ENCODE measurements at regions not wholly inside any gene's neighbourhood (a gene's known extent, or its start where the extent isn't known, plus 50 kb on each side); places are given as distances from the start of the nearest gene placed in this dataset.

- TF ChIP-seq REST (IDR thresholded peaks at IDR 0.05; ENCODE audit: unreplicated experiment) (no peak), ETS1 (IDR thresholded peaks at IDR 0.05) (no peak), ZNF462 (CRISPR knock-in tag; IDR thresholded peaks at IDR 0.05) (no peak)
These were observed 179.2 kb upstream of the C14orf180 start (continued) for GRCh38 chr14:104400355-104400754.

- no peak overlapping the region for H2AFZ ChIP-seq
- Mint-ChIP-seq H3K27ac (no peak overlapping the region), H3K36me3 (ENCODE audit: low read depth) (peaks cover 25% of the 10 kb centered on the region), H3K9me3 (peaks cover 30% of the 10 kb centered on the region), H3K27me3 (ENCODE audit: insufficient read depth, low read depth, poor library complexity) (peaks cover 8% of the 10 kb centered on the region), H3K4me3 (no peak overlapping the region), H3K4me1 (peaks cover 19% of the 10 kb centered on the region)
- ATAC-seq (no peak), DNase-seq (ENCODE audit: low spot score) (no peak)
- no peaks in the 10 kb centered on the region for H3K27me3 ChIP-seq (ENCODE audit: insufficient read depth)
- H3F3A ChIP-seq (replicated peaks; ENCODE audit: low read depth): no peaks in the 10 kb centered on the region
- peaks cover 9% of the 10 kb centered on the region; the same call in 1 of the 2 replicates for H3K4me1 ChIP-seq (ENCODE audit: insufficient read depth)
- H3K36me3 ChIP-seq (ENCODE audit: insufficient read depth): no peaks in the 10 kb centered on the region
- no peaks in the 10 kb centered on the region for H4K20me1 ChIP-seq (replicated peaks; ENCODE audit: insufficient read depth)
- H3K4me3 ChIP-seq: no peak overlapping the region
- no peaks in the 10 kb centered on the region for H3K9me2 ChIP-seq (ENCODE audit: insufficient read depth)
- no peak overlapping the region for H3K4me2 ChIP-seq
- no peak overlapping the region for H3K27ac ChIP-seq (ENCODE audit: low read depth)
- H3K79me2 ChIP-seq (replicated peaks; ENCODE audit: insufficient read depth): no peaks in the 10 kb centered on the region
- no peak for TF ChIP-seq EZH2phosphoT487 (IDR thresholded peaks at IDR 0.05; ENCODE audit: unreplicated experiment)
- no peak for TF ChIP-seq CREB1 (CRISPR knock-in tag; IDR thresholded peaks at IDR 0.05; ENCODE audit: low read depth)
- no peak for TF ChIP-seq POLR2AphosphoS5 (IDR thresholded peaks at IDR 0.05; ENCODE audit: low read depth)
- TF ChIP-seq STAT1 (IDR thresholded peaks at IDR 0.05; ENCODE audit: unreplicated experiment): no peak
- TF ChIP-seq ZNF331 (CRISPR knock-in tag; IDR thresholded peaks at IDR 0.05; ENCODE audit: low read depth): no peak
- TF ChIP-seq REST (IDR thresholded peaks at IDR 0.05; ENCODE audit: unreplicated experiment): no peak
- no peak for TF ChIP-seq NANOG (IDR thresholded peaks at IDR 0.05; ENCODE audit: borderline replicate concordance)
These were observed 177.8 kb upstream of the C14orf180 start for GRCh38 chr14:104401785-104402184.

Measured in GM23338 (cell line).